ENCODE measurements at regions not wholly inside any gene's neighbourhood (a gene's known extent, or its start where the extent isn't known, plus 50 kb on each side); places are given as distances from the start of the nearest gene placed in this dataset.

DNA sequence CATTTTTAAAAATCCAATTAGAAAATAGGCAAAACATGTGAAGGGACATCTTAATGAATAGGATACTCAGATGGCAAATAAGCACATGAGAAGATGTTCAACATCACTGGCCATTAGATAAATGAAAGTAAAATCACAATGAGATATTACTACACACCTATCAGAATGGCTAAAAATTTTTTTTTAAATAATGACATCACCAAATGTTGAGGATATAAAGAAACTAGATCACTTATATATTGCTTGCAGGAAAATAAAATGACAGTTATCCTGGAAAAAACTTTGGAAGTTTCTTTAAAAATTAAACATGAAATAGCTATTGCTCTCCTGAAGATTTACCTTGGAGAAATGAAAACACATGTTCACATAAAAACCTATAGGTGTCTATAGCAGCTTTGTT is 127.8 kb downstream of the ALOX5 start:
- H3K4me1 Mint-ChIP-seq (ENCODE audit: unreplicated experiment): peaks cover 9% of the 10 kb centered on the region
- no peaks in the 10 kb centered on the region for H3K36me3 Mint-ChIP-seq
- no peak overlapping the region for H3K4me3 Mint-ChIP-seq
- no peaks in the 10 kb centered on the region for H3K27me3 Mint-ChIP-seq
- H3K27ac Mint-ChIP-seq: no peak overlapping the region
- DNase-seq (ENCODE audit: extremely low spot score, unreplicated experiment): no peak
- TF ChIP-seq, protein P1, sequence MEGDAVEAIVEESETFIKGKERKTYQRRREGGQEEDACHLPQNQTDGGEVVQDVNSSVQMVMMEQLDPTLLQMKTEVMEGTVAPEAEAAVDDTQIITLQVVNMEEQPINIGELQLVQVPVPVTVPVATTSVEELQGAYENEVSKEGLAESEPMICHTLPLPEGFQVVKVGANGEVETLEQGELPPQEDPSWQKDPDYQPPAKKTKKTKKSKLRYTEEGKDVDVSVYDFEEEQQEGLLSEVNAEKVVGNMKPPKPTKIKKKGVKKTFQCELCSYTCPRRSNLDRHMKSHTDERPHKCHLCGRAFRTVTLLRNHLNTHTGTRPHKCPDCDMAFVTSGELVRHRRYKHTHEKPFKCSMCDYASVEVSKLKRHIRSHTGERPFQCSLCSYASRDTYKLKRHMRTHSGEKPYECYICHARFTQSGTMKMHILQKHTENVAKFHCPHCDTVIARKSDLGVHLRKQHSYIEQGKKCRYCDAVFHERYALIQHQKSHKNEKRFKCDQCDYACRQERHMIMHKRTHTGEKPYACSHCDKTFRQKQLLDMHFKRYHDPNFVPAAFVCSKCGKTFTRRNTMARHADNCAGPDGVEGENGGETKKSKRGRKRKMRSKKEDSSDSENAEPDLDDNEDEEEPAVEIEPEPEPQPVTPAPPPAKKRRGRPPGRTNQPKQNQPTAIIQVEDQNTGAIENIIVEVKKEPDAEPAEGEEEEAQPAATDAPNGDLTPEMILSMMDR (conservative IDR thresholded peaks at IDR 0.05): no peak
- H3K9me3 Mint-ChIP-seq: no peaks in the 10 kb centered on the region

DNA sequence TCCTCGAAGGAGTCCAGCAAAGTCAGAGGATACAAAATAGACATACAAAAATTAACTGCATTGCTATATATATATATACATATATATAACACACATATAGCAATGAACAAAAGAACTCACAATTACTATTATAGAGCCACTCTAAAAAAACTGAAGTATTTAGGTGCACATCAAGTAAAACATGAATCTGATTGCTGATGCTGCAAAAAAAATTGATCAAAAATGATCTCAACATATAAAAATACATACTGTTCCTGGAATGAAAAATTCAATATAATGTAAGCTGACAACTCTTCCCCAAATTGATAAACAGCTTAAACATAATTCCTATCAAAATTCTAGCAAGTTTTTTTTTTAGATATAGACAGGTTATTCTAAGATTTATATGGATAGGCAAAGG is 126.8 kb downstream of the ALOX5 start:
- H3K36me3 Mint-ChIP-seq: no peaks in the 10 kb centered on the region
- DNase-seq (ENCODE audit: extremely low spot score, unreplicated experiment): no peak
- H3K9me3 Mint-ChIP-seq: peaks cover under 1% of the 10 kb centered on the region
- H3K4me1 Mint-ChIP-seq (ENCODE audit: unreplicated experiment): peaks cover 9% of the 10 kb centered on the region
- no peaks in the 10 kb centered on the region for H3K27me3 Mint-ChIP-seq
- H3K27ac Mint-ChIP-seq: no peak overlapping the region
- no peak overlapping the region for H3K4me3 Mint-ChIP-seq
- TF ChIP-seq, protein P1 (conservative IDR thresholded peaks at IDR 0.05): no peak

DNA sequence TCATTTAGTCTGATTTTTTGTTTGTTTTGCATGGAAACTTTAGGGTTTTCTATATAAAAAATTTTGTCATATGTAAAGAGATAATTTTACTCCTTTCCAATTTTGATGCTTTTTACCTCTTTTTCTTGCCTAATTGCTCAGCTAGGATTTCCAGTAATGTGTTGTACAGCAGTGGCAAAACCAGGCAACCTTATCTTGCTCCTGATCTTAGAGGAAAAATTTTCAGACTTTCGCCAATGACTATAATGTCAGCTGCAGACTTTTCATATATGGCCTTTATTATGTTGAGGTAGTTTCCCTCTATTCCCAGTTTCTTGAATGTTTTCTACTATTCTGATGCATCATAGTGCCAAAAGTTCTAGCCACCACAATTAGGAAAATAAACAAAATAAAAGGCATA is 126.3 kb downstream of the ALOX5 start:
- Mint-ChIP-seq H3K4me1 (ENCODE audit: unreplicated experiment) (peaks cover 5% of the 10 kb centered on the region), H3K27me3 (no peaks in the 10 kb centered on the region), H3K27ac (no peak overlapping the region), H3K36me3 (peaks cover 2% of the 10 kb centered on the region), H3K4me3 (no peak overlapping the region), H3K9me3 (peaks cover 6% of the 10 kb centered on the region)
- no peak for DNase-seq (ENCODE audit: extremely low spot score, unreplicated experiment)
- TF ChIP-seq, protein P1 (conservative IDR thresholded peaks at IDR 0.05): no peak

DNA sequence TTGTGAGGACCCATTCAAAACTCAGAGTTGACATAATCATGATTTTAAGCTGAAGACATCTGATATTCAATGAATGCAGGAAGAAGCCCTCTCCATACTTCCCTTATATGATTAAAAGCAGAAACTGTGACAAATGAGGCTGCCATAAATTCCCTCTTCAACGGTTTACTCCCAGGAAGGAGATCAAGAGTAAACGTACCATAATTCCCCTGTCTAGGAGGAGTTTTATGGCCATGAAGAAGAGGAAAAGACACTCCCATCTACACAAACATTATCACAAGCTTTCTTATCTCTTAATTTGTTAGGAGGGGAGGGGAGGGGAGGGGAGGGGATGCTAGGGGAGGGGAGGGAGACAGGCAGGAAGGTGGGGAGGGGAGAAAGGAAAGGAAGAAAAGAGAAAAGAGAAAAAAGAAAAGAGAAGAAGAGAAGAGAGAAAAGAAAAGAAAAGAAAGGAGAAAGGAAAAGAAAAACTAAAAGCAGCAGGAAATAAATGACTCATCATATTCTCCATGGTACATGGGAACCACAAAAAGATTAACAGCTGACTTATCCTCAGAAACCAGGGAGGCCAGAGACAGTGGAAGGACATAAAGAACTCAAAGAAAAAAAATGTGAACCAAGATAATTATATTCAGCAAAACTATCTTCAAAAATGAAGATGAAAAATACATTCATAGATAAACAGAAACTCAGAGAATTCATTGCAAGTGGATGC is 121.6 kb downstream of the ALOX5 start:
- DNase-seq (ENCODE audit: extremely low spot score, unreplicated experiment): no peak
- Mint-ChIP-seq H3K9me3 (peaks cover 7% of the 10 kb centered on the region), H3K27me3 (no peaks in the 10 kb centered on the region), H3K4me1 (ENCODE audit: unreplicated experiment) (no peaks in the 10 kb centered on the region), H3K36me3 (peaks cover 3% of the 10 kb centered on the region), H3K4me3 (no peak overlapping the region), H3K27ac (no peak overlapping the region)
- TF ChIP-seq, protein P1 (conservative IDR thresholded peaks at IDR 0.05): no peak
